ENCODE measurements at regions not wholly inside any gene's neighbourhood (a gene's known extent, or its start where the extent isn't known, plus 50 kb on each side); places are given as distances from the start of the nearest gene placed in this dataset.

GRCh38 chrY:7458301-7459078 lies 546.9 kb upstream of the AMELY start:
- H3K36me3 Mint-ChIP-seq = no peaks in the 10 kb centered on the region
- DNase-seq (no peak), ATAC-seq (replicated peaks) (no peak)
- H3K27me3 Mint-ChIP-seq = peaks cover 0 to 32% of the 10 kb centered on the region in 2 donors
- no peaks in the 10 kb centered on the region for H3K4me1 Mint-ChIP-seq
- no peak overlapping the region for H3K27ac Mint-ChIP-seq
- H3K9me3 Mint-ChIP-seq = peaks cover 0 to 8% of the 10 kb centered on the region in 2 donors
- no peak overlapping the region for H3K4me3 Mint-ChIP-seq

- peaks cover 0 to 40% of the 10 kb centered on the region in 2 donors for H3K27me3 Mint-ChIP-seq
- no peak for DNase-seq
- H3K9me3 Mint-ChIP-seq = peaks cover 0 to 10% of the 10 kb centered on the region in 2 donors
- peaks cover 0 to 3% of the 10 kb centered on the region in 2 donors for H3K36me3 Mint-ChIP-seq
- H3K27ac Mint-ChIP-seq = no peak overlapping the region
- ATAC-seq (replicated peaks) = no peak
- H3K4me1 Mint-ChIP-seq = peaks cover 0 to 9% of the 10 kb centered on the region in 2 donors
- no peak overlapping the region for H3K4me3 Mint-ChIP-seq
These were observed 545.9 kb upstream of the AMELY start for GRCh38 chrY:7457286-7458015.

- peaks cover 0 to 7% of the 10 kb centered on the region in 2 donors for H3K9me3 Mint-ChIP-seq
- H3K27ac Mint-ChIP-seq = no peak overlapping the region
- H3K36me3 Mint-ChIP-seq = peaks cover 0 to 3% of the 10 kb centered on the region in 2 donors
- peaks cover 0 to 36% of the 10 kb centered on the region in 2 donors for H3K27me3 Mint-ChIP-seq
- ATAC-seq (replicated peaks) (no peak), DNase-seq (no peak)
- no peak overlapping the region for H3K4me3 Mint-ChIP-seq
- peaks cover 0 to 12% of the 10 kb centered on the region in 2 donors for H3K4me1 Mint-ChIP-seq
These were observed 544.1 kb upstream of the AMELY start for GRCh38 chrY:7455626-7456025.

DNA sequence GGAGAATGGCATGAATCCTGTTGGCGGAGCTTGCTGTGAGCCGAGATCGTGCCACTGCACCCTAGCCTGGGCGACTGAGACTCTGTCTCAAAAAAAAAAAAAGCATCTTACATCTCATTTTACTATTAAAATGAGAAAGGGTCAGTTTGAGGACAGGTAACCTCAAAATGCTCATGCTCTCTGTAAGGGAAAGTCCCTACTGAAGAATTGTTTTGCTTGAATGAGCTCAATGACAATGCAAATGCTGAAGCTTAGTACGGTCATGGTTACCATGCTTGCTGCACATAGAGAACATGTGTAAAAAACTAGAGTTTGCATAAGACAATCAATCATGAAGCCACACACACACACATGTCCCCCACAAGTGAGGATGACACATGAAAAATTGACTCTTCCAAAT lies 541.8 kb upstream of the AMELY start:
- H3K36me3 Mint-ChIP-seq = peaks cover 0 to 3% of the 10 kb centered on the region in 2 donors
- peaks cover 0 to 2% of the 10 kb centered on the region in 2 donors for H3K9me3 Mint-ChIP-seq
- DNase-seq = no peak
- peaks cover 0 to 21% of the 10 kb centered on the region in 2 donors for H3K27me3 Mint-ChIP-seq
- H3K4me1 Mint-ChIP-seq = peaks cover 0 to 12% of the 10 kb centered on the region in 2 donors
- ATAC-seq (replicated peaks) = peak in 1 of 2 donors; percentile 96
- H3K27ac Mint-ChIP-seq = no peak overlapping the region
- H3K4me3 Mint-ChIP-seq = no peak overlapping the region

- DNase-seq = no peak
- no peak for ATAC-seq (replicated peaks)
- H3K9me3 Mint-ChIP-seq = peaks cover 0 to 2% of the 10 kb centered on the region in 2 donors
- peaks cover 0 to 3% of the 10 kb centered on the region in 2 donors for H3K36me3 Mint-ChIP-seq
- H3K27me3 Mint-ChIP-seq = peaks cover 0 to 25% of the 10 kb centered on the region in 2 donors
- no peak overlapping the region for H3K27ac Mint-ChIP-seq
- no peak overlapping the region for H3K4me3 Mint-ChIP-seq
- peaks cover 0 to 12% of the 10 kb centered on the region in 2 donors for H3K4me1 Mint-ChIP-seq
These were observed 540.7 kb upstream of the AMELY start for GRCh38 chrY:7452246-7452645.

DNA sequence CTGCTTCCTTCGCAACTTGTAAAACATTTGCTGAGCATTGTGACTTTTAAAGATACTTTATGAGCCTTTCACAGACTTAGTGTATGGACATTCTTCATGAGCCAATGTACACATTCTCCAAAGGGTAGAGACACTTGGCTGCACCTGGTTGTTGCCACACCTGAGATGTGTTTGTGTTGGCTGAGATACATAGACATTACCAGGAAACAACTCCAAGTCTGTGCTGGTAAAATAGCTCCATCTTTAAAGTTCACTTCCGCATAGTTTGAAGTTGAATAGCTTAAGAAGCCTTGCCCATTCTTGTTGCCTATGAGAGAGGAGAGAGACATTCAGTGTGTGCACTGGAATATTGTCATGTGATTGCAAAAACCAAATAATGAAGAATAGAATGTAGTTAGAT lies 538.3 kb upstream of the AMELY start:
- peaks cover 0 to 12% of the 10 kb centered on the region in 2 donors for H3K4me1 Mint-ChIP-seq
- H3K27ac Mint-ChIP-seq = no peak overlapping the region
- ATAC-seq (replicated peaks) (no peak), DNase-seq (no peak)
- peaks cover 0 to 3% of the 10 kb centered on the region in 2 donors for H3K36me3 Mint-ChIP-seq
- H3K9me3 Mint-ChIP-seq = peaks cover 0 to 2% of the 10 kb centered on the region in 2 donors
- no peak overlapping the region for H3K4me3 Mint-ChIP-seq
- H3K27me3 Mint-ChIP-seq = peaks cover 0 to 28% of the 10 kb centered on the region in 2 donors

DNA sequence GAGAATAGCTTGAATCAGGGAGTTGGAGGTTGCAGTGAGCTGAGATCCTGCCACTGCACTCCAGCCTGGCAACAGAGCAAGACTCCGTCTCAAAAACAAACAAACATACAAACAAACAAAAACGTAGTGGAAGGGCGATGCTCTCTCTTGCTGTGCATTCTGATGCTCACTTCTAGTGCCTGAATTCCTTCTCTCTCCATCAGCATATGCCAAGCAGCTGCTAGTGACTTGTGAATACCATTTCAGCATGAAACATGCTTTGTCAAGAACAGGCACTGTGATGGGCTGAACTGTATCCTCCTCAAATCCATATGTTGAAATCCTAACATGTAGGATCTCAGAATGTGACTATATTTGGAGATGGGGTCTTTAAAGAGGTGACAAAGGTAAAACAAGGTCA lies 537.1 kb upstream of the AMELY start:
- Mint-ChIP-seq H3K36me3 (peaks cover 0 to 3% of the 10 kb centered on the region in 2 donors), H3K4me1 (peaks cover 0 to 12% of the 10 kb centered on the region in 2 donors), H3K27me3 (peaks cover 0 to 28% of the 10 kb centered on the region in 2 donors), H3K4me3 (no peak overlapping the region), H3K27ac (no peak overlapping the region), H3K9me3 (peaks cover 0 to 2% of the 10 kb centered on the region in 2 donors)
- no peak for ATAC-seq (replicated peaks)
- no peak for DNase-seq

DNA sequence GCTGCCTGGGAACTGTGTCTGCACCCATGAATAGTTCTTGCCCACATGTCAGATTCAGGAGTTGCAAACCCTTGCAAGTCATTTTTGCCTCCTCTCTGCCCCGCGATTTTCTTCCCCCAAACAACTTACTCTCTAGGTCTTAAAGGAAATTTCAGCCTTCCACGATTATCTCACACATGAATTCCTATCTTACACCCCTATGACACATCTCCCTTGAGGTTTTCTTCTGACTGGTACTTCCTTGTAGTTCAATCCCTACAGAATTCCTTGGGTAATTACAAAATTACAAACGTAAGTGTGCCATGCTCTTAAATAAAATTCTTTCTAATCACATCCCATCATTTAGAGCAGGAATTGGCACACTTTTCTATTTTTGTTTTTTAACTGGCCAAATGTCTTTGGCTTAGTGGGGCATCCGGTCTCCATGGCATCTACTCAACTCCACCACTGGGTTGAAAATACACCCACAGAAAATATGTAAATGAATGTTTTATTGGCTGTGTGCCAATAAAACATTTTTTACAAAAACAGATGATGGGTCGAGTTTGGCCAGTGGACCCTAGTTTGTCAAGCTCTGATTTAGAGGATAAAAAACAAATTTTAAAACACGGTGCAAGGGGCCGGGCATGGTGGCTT lies 536.4 kb upstream of the AMELY start:
- peaks cover 0 to 2% of the 10 kb centered on the region in 2 donors for H3K9me3 Mint-ChIP-seq
- H3K27ac Mint-ChIP-seq = no peak overlapping the region
- no peak for ATAC-seq (replicated peaks)
- H3K27me3 Mint-ChIP-seq = peaks cover 0 to 26% of the 10 kb centered on the region in 2 donors
- DNase-seq = no peak
- peaks cover 0 to 8% of the 10 kb centered on the region in 2 donors for H3K4me1 Mint-ChIP-seq
- no peak overlapping the region for H3K4me3 Mint-ChIP-seq
- H3K36me3 Mint-ChIP-seq = peaks cover 0 to 3% of the 10 kb centered on the region in 2 donors

GRCh38 chrY:7444141-7444540 lies 532.6 kb upstream of the AMELY start:
- ATAC-seq (replicated peaks) (no peak), DNase-seq (no peak)

DNA sequence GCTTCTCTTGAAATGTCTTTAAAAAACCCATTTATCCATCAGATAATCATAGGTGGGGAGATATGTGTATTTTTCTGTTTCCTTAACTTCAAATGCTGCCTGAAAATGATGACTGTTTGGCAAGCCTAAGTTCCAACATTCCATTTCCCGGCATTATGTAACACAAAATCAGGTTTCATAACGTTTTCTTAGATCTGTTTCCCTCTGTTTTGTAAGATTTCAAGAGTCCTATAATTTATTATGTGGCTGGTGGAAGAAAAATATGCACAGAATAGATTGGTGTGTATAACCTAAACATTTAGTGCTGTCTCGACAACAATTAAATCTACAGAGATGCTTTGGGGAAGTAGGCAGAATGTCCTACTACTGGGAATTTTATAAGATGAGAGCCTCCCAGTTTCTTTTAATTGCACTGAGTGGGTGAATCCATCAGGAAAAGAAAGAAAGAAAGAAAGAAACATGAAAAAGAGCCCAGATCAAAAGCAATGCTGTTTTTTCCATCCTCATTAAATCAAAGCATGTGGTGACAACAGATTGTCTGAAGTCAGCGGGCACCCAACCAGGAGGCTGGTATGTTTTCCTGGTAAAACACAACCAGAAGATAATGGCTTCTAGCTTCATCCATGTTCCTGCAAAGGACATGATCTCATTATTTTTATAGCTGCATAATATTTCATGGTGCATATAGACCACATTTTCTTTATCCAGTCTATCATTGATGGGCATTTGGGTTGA lies 529.4 kb upstream of the AMELY start:
- H3K4me1 Mint-ChIP-seq = no peaks in the 10 kb centered on the region
- no peak overlapping the region for H3K4me3 Mint-ChIP-seq
- no peak overlapping the region for H3K27ac Mint-ChIP-seq
- no peaks in the 10 kb centered on the region for H3K36me3 Mint-ChIP-seq
- H3K27me3 Mint-ChIP-seq = peaks cover 0 to 11% of the 10 kb centered on the region in 2 donors
- DNase-seq (no peak), ATAC-seq (replicated peaks) (no peak)
- no peaks in the 10 kb centered on the region for H3K9me3 Mint-ChIP-seq

More at GRCh38 chrY:7444141-7444540, 532.6 kb upstream of the AMELY start:
- H3K4me3 Mint-ChIP-seq = no peak overlapping the region
- H3K9me3 Mint-ChIP-seq = no peaks in the 10 kb centered on the region
- H3K36me3 Mint-ChIP-seq = no peaks in the 10 kb centered on the region
- no peak overlapping the region for H3K27ac Mint-ChIP-seq
- no peaks in the 10 kb centered on the region for H3K4me1 Mint-ChIP-seq
- peaks cover 0 to 13% of the 10 kb centered on the region in 2 donors for H3K27me3 Mint-ChIP-seq

DNA sequence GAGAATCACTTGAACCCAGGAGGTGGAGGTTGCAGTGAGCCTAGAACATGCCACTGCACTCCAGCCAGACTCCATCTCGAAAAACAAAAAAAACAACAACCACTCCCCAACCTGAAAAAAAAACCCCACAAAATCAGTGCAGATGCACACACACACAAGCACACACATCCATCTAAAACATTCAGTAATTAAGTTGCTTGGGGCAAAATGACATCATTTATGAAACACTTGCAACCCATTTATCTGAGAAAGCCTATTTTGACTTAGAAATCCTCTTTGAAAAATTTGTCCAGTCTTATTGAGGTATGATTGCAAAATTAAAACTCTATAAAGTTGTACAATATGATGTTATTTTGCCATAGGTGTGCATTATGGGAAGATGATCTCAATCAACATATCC lies 525.5 kb upstream of the AMELY start:
- Mint-ChIP-seq H3K27ac (no peak overlapping the region), H3K4me3 (no peak overlapping the region), H3K36me3 (no peaks in the 10 kb centered on the region), H3K9me3 (no peaks in the 10 kb centered on the region), H3K27me3 (peaks cover 0 to 11% of the 10 kb centered on the region in 2 donors), H3K4me1 (no peaks in the 10 kb centered on the region)
- ATAC-seq (replicated peaks) (no peak), DNase-seq (no peak)

DNA sequence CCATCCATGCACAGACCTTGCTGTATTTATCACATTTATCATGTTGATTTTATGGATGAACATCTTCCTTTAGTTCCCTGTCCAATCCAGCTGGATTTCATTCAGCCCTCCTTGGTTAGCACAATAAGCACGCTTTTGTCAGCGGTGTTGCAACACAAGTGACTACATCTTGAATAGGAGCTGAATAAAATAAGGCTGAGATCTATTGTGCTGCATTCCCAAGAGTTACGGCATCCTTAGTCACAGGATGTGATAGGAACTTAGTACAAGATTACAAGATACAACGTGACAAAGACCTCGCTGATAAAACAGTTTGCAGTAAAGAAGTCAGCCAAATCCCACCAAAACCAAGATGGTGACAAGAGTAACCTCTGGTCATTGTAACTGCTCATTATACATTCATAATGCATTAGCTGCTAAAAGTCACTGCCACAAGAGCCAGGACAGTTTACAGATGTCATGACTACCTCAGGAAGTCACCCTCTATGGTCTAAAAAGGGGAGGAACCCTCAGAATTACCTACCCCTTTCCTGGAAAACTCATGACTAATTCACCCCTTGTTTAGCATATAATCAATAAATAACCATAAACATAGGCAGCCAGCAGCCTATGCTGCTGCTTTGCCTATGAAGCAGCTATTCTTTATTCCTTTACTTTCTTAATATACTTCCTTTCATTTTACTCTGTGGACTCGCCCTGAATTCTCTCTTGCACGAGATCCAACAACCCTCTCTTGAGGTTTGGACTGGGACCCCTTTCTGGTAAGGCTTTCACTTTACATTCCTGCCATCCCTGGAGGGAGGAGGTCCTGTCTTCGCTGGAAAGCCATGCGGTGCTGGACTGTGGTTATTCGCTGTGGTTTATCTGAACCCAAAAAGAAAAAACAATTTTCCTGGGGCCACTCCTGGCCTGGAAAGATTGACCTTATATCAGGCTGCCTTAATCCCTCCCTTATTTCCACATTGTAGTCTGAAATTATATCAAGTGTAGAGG lies 522.6 kb upstream of the AMELY start:
- ATAC-seq (replicated peaks) (no peak), DNase-seq (no peak)
- H3K36me3 Mint-ChIP-seq = no peaks in the 10 kb centered on the region
- H3K9me3 Mint-ChIP-seq = peaks cover 0 to 2% of the 10 kb centered on the region in 2 donors
- H3K27ac Mint-ChIP-seq = no peak overlapping the region
- no peak overlapping the region for H3K4me3 Mint-ChIP-seq
- peaks cover 0 to 18% of the 10 kb centered on the region in 2 donors for H3K27me3 Mint-ChIP-seq
- H3K4me1 Mint-ChIP-seq = no peaks in the 10 kb centered on the region

DNA sequence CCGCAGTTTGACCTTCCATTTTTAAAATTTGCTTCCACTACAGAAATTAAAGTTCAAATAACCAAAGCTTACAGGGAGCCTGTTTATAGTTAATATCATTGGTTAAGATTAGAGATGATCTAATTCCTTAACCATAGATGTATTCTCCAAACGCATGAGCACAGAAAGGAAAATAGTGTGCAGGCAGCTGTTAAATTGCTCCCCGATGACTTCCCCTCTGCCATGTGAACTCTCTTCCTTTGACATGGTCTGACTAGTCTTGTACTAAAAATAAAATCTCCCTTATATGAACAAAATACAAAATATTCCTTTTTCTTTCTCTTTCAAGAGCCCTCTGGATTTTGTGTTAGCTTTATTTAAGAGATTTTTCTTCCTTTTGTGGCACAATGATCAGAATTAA lies 507.6 kb upstream of the AMELY start:
- DNase-seq (no peak), ATAC-seq (replicated peaks) (no peak)
- H3K27ac Mint-ChIP-seq = no peak overlapping the region
- H3K4me1 Mint-ChIP-seq = peaks cover 0 to 6% of the 10 kb centered on the region in 2 donors
- H3K9me3 Mint-ChIP-seq = peaks cover 0 to 3% of the 10 kb centered on the region in 2 donors
- H3K27me3 Mint-ChIP-seq = peaks cover 0 to 10% of the 10 kb centered on the region in 2 donors
- H3K4me3 Mint-ChIP-seq = no peak overlapping the region
- peaks cover 0 to 2% of the 10 kb centered on the region in 2 donors for H3K36me3 Mint-ChIP-seq
